Fibroblast of lung (primary cell): ENCODE measurements at regions not wholly inside any gene's neighbourhood (a gene's known extent, or its start where the extent isn't known, plus 50 kb on each side); places are given as distances from the start of the nearest gene placed in this dataset.

Source experiments
- DNase-seq, 2 donors: peaks; one replicate each; pipeline versions ENCODE4 v3.0.0 to v3.0.0-alpha.2; 2010; ENCODE audit warnings: low read depth in 2 of 2
- H2AFZ ChIP-seq: 2 replicates; pipeline ENCODE4 v1.5.1; 2012; ENCODE audit warnings: low read length, control low read depth, inconsistent platforms
- H3K27ac ChIP-seq: 2 replicates; pipeline ENCODE4 v1.5.1; 2011; ENCODE audit warnings: low read length, control low read depth; ENCODE audit not compliant: insufficient read depth
- H3K27me3 ChIP-seq: 2 replicates; pipeline ENCODE4 v1.5.1; 2011; ENCODE audit warnings: mild to moderate bottlenecking, low read length; ENCODE audit not compliant: control insufficient read depth, insufficient read depth
- H3K36me3 ChIP-seq: 2 replicates; pipeline ENCODE4 v1.5.1; 2011; ENCODE audit warnings: low read length; ENCODE audit not compliant: control insufficient read depth, insufficient read depth
- H3K4me1 ChIP-seq: 2 replicates; pipeline ENCODE4 v1.5.1; 2011; ENCODE audit warnings: low read length; ENCODE audit not compliant: control insufficient read depth, insufficient read depth; ENCODE audit errors: extremely low read depth
- H3K4me2 ChIP-seq: 2 replicates; pipeline ENCODE4 v1.5.1; 2011; ENCODE audit warnings: low read length, control low read depth; ENCODE audit not compliant: insufficient read depth; ENCODE audit errors: extremely low read depth
- H3K4me3 ChIP-seq, 4 experiments: fragments of 200-600 bp in 1 of 4; sonication (generic) in 1 of 4; replicated peaks in 1 of 4; 2 replicates each; pipeline ENCODE4 v1.5.1; 2011 to 2016; ENCODE audit warnings: low read length in 4 of 4, low read depth in 3 of 4, mild to moderate bottlenecking in 3 of 4, control low read depth in 2 of 4, inconsistent platforms in 1 of 4, mixed read lengths in 1 of 4; ENCODE audit not compliant: insufficient read depth in 1 of 4; ENCODE audit errors: control extremely low read depth in 1 of 4
- H3K79me2 ChIP-seq: 2 replicates; pipeline ENCODE4 v1.5.1; 2012; ENCODE audit warnings: mild to moderate bottlenecking, low read length, inconsistent platforms; ENCODE audit not compliant: control insufficient read depth, insufficient read depth
- H3K9ac ChIP-seq: 2 replicates; pipeline ENCODE4 v1.5.1; 2011; ENCODE audit warnings: mild to moderate bottlenecking, low read length, control low read depth; ENCODE audit not compliant: insufficient read depth
- H3K9me3 ChIP-seq: 2 replicates; pipeline ENCODE4 v1.5.1; 2012; ENCODE audit warnings: low read depth, low read length; ENCODE audit not compliant: control insufficient read depth, insufficient read depth
- H4K20me1 ChIP-seq: 2 replicates; pipeline ENCODE4 v1.5.1; 2011; ENCODE audit warnings: low read length; ENCODE audit not compliant: control insufficient read depth, insufficient read depth; ENCODE audit errors: extremely low read depth
- CTCF ChIP-seq, 2 donors: IDR thresholded peaks in 1 of 2; conservative IDR thresholded peaks in 1 of 2; 1 replicate in 1 of 2; 2 replicates in 1 of 2; pipeline ENCODE4 v1.5.1; 2011 to 2012; ENCODE audit warnings: low read length in 2 of 2, control low read depth in 1 of 2, inconsistent platforms in 1 of 2, low read depth in 1 of 2, mild to moderate bottlenecking in 1 of 2
- EZH2 ChIP-seq: IDR thresholded peaks from 2 replicates; pipeline ENCODE4 v1.5.1; 2012; ENCODE audit warnings: low read length, control low read depth, mild to moderate bottlenecking; ENCODE audit errors: missing control alignments

- H3K4me1 ChIP-seq: no peaks in the 10 kb centered on the region
- H2AFZ ChIP-seq: no peak overlapping the region
- no peaks in the 10 kb centered on the region for H3K79me2 ChIP-seq
- H3K36me3 ChIP-seq: no peaks in the 10 kb centered on the region
- no peak for TF ChIP-seq CTCF (conservative IDR thresholded peaks at IDR 0.05 in 1 of 2, IDR thresholded peaks at IDR 0.05 in 1 of 2; ENCODE audit: low read depth in 1 of 2, low read length in 2 of 2)
- no peak for TF ChIP-seq EZH2
- no peaks in the 10 kb centered on the region for H3K9me3 ChIP-seq
- no peak overlapping the region for H3K4me3 ChIP-seq
- DNase-seq: no peak
- H3K27me3 ChIP-seq: no peaks in the 10 kb centered on the region
- H3K9ac ChIP-seq: no peak overlapping the region
- no peaks in the 10 kb centered on the region for H4K20me1 ChIP-seq
- no peak overlapping the region for H3K4me2 ChIP-seq
- no peak overlapping the region for H3K27ac ChIP-seq
Observed at GRCh38 chr11:97617031-97617430, 1227.2 kb downstream of the JRKL start.

GRCh38 chr11:97620007-97620406 lies 1230.2 kb downstream of the JRKL start:
- Histone ChIP-seq H3K9ac (no peak overlapping the region), H3K4me3 (no peak overlapping the region), H3K36me3 (no peaks in the 10 kb centered on the region), H3K27me3 (no peaks in the 10 kb centered on the region), H4K20me1 (no peaks in the 10 kb centered on the region), H3K9me3 (no peaks in the 10 kb centered on the region), H2AFZ (no peak overlapping the region), H3K27ac (no peak overlapping the region), H3K4me1 (no peaks in the 10 kb centered on the region), H3K4me2 (no peak overlapping the region), H3K79me2 (no peaks in the 10 kb centered on the region)
- TF ChIP-seq EZH2 (no peak), CTCF (conservative IDR thresholded peaks at IDR 0.05 in 1 of 2, IDR thresholded peaks at IDR 0.05 in 1 of 2; ENCODE audit: low read depth in 1 of 2, low read length in 2 of 2) (no peak)
- no peak for DNase-seq

GRCh38 chr11:97621282-97621681 lies 1231.5 kb downstream of the JRKL start:
- Histone ChIP-seq H2AFZ (no peak overlapping the region), H3K27me3 (no peaks in the 10 kb centered on the region), H3K9ac (no peak overlapping the region), H4K20me1 (no peaks in the 10 kb centered on the region), H3K4me2 (no peak overlapping the region), H3K79me2 (no peaks in the 10 kb centered on the region), H3K36me3 (no peaks in the 10 kb centered on the region), H3K4me1 (no peaks in the 10 kb centered on the region), H3K27ac (no peak overlapping the region), H3K4me3 (no peak overlapping the region), H3K9me3 (no peaks in the 10 kb centered on the region)
- TF ChIP-seq EZH2: no peak
- no peak for TF ChIP-seq CTCF (conservative IDR thresholded peaks at IDR 0.05 in 1 of 2, IDR thresholded peaks at IDR 0.05 in 1 of 2; ENCODE audit: low read depth in 1 of 2, low read length in 2 of 2)
- DNase-seq: no peak
